Endothelial cell of umbilical vein (primary cell): ENCODE measurements at regions not wholly inside any gene's neighbourhood (a gene's known extent, or its start where the extent isn't known, plus 50 kb on each side); places are given as distances from the start of the nearest gene placed in this dataset.

Experiments used
- BruUV-seq: library from RNA; stranded (reverse); fragments of 400-500 nt; replicated peaks from 2 replicates; lab custom pipeline; 2021; lab: Mats Ljungman, UMichigan
- CTCF ChIA-PET: fragments of 300-600, 350-600 bp; sonication (Branson Sonifier 250); formaldehyde crosslinking; loops from one replicate; lab custom pipeline; 2021; ENCODE audit warnings: antibody characterized with exemption, inconsistent platforms; lab: Charles Lee
- POLR2A ChIA-PET: fragments of 300-600, 350-600 bp; sonication (Branson Sonifier 250); formaldehyde crosslinking; loops from one replicate; lab custom pipeline; 2021; ENCODE audit warnings: antibody characterized with exemption, inconsistent platforms; lab: Charles Lee
- DNase-seq: peaks from one replicate; pipeline ENCODE4 v3.0.0-alpha.2; 2011; ENCODE audit warnings: low read depth, low spot score
- FAIRE-seq: peaks from 2 replicates; lab custom pipeline; 2011; peaks lifted over from hg19 to GRCh38; lab: Jason Lieb, UNC
- H2AFZ ChIP-seq: 2 replicates; pipeline ENCODE4 v1.6.0; 2012; ENCODE audit warnings: low read depth, low read length, control low read depth, inconsistent platforms
- H3K27ac ChIP-seq: 2 replicates; pipeline ENCODE4 v1.5.1; 2011; ENCODE audit warnings: low read depth, mild to moderate bottlenecking, control low read depth, low read length, moderate library complexity; ENCODE audit not compliant: insufficient read depth
- H3K27me3 ChIP-seq, 2 experiments: 2 replicates each; pipeline versions ENCODE4 v1.6.0 to v1.6.1; 2011; ENCODE audit warnings: low read length in 2 of 2, mixed read lengths in 1 of 2; ENCODE audit not compliant: control insufficient read depth in 2 of 2, insufficient read depth in 2 of 2
- H3K36me3 ChIP-seq, 2 experiments: 2 replicates in 1 of 2; 3 replicates in 1 of 2; pipeline ENCODE4 v1.5.1; 2011; ENCODE audit warnings: low read length in 2 of 2, mild to moderate bottlenecking in 1 of 2, moderate library complexity in 1 of 2; ENCODE audit not compliant: control insufficient read depth in 2 of 2, insufficient read depth in 2 of 2; ENCODE audit errors: extremely low read depth in 1 of 2
- H3K4me1 ChIP-seq: 3 replicates; pipeline ENCODE4 v1.5.1; 2011; ENCODE audit warnings: mild to moderate bottlenecking, low read length; ENCODE audit not compliant: control insufficient read depth, insufficient read depth; ENCODE audit errors: extremely low read depth
- H3K4me2 ChIP-seq: 2 replicates; pipeline ENCODE4 v1.6.1; 2011; ENCODE audit warnings: low read length, control low read depth, mixed read lengths; ENCODE audit not compliant: insufficient read depth
- H3K4me3 ChIP-seq, 3 experiments: fragments of 200-600 bp in 1 of 3; sonication (generic), shearing (Covaris generic) in 1 of 3; replicated peaks in 1 of 3; 2 replicates each; pipeline ENCODE4 v1.5.1; 2011 to 2016; ENCODE audit warnings: control low read depth in 3 of 3, low read length in 3 of 3, mild to moderate bottlenecking in 2 of 3, inconsistent platforms in 1 of 3, low read depth in 1 of 3, moderate library complexity in 1 of 3; ENCODE audit not compliant: insufficient read depth in 1 of 3
- H3K79me2 ChIP-seq: 2 replicates; pipeline ENCODE4 v1.6.0; 2012; ENCODE audit warnings: low read length, inconsistent platforms; ENCODE audit not compliant: control insufficient read depth, insufficient read depth
- H3K9ac ChIP-seq: replicated peaks from 2 replicates; pipeline ENCODE3; 2011; ENCODE audit warnings: low read length, control low read depth; ENCODE audit not compliant: insufficient read depth; ENCODE audit errors: extremely low read depth
- H3K9me1 ChIP-seq: replicated peaks from 3 replicates; pipeline ENCODE4 v1.6.0; 2011; ENCODE audit warnings: mild to moderate bottlenecking, low read length; ENCODE audit not compliant: control insufficient read depth, insufficient read depth; ENCODE audit errors: extremely low read depth
- H3K9me3 ChIP-seq: replicated peaks from 2 replicates; pipeline ENCODE4 v1.5.1; 2012; ENCODE audit warnings: low read length, inconsistent platforms; ENCODE audit not compliant: control insufficient read depth, insufficient read depth
- H4K20me1 ChIP-seq: replicated peaks from 2 replicates; pipeline ENCODE3; 2011; ENCODE audit warnings: mild to moderate bottlenecking, low read length; ENCODE audit not compliant: control insufficient read depth, insufficient read depth; ENCODE audit errors: extremely low read depth
- EZH2 ChIP-seq: IDR thresholded peaks from 2 replicates; pipeline ENCODE4 v1.6.1; 2012; ENCODE audit warnings: borderline replicate concordance, low read depth, mild to moderate bottlenecking, moderate library complexity, low read length, inconsistent platforms; ENCODE audit not compliant: severe bottlenecking
- FOS ChIP-seq: IDR thresholded peaks from 2 replicates; pipeline ENCODE4 v1.6.1; 2011; ENCODE audit warnings: mild to moderate bottlenecking, low read length, moderate library complexity, borderline replicate concordance; ENCODE audit not compliant: insufficient read depth
- GATA2 ChIP-seq: IDR thresholded peaks from 2 replicates; pipeline ENCODE4 v1.7.0; 2011; ENCODE audit warnings: low read depth, mild to moderate bottlenecking, moderate library complexity, mixed read lengths, low read length; ENCODE audit not compliant: insufficient read length, insufficient read depth
- JUN ChIP-seq: IDR thresholded peaks from 2 replicates; pipeline ENCODE4 v1.6.1; 2011; ENCODE audit warnings: borderline replicate concordance, low read depth; ENCODE audit not compliant: insufficient read length, insufficient read depth
- MYC ChIP-seq: IDR thresholded peaks from one replicate; pipeline ENCODE4 v1.6.1; 2011; ENCODE audit warnings: mild to moderate bottlenecking, low read depth, low read length
- POLR2A ChIP-seq: IDR thresholded peaks from 2 replicates; pipeline ENCODE4 v1.6.1; 2012; ENCODE audit warnings: low read depth, mild to moderate bottlenecking, control low read depth, low read length
- POLR2AphosphoS5 ChIP-seq: IDR thresholded peaks from 2 replicates; pipeline ENCODE4 v1.6.1; 2012; ENCODE audit warnings: low read depth, mild to moderate bottlenecking, control low read depth, low read length, moderate library complexity; ENCODE audit not compliant: insufficient read depth
- dilution Hi-C: fragments of 300-500 bp; cut with MboI; formaldehyde crosslinking; loops from one replicate; pipeline ENCODE4 v1.15.0; 2019; ENCODE audit warnings: low sequenced_read_pairs; ENCODE audit not compliant: extremely low pct_ligation_motif_present
- intact Hi-C: fragments of 100-400 bp; cut with micrococcal nuclease; formaldehyde crosslinking; loops from one replicate; pipeline ENCODE4 v1.10.0; 2022
- TF ChIP-seq, protein P1 (sequence below): IDR thresholded peaks from 2 replicates; pipeline ENCODE4 v1.6.1; 2011; ENCODE audit not compliant: insufficient read depth, insufficient read length
- TF ChIP-seq, protein P2 (sequence below), 2 donors: IDR thresholded peaks; 1 replicate in 1 of 2; 2 replicates in 1 of 2; pipeline ENCODE4 v1.5.1; 2011; ENCODE audit warnings: low read length in 2 of 2, mild to moderate bottlenecking in 2 of 2, moderate library complexity in 2 of 2, control low read depth in 1 of 2, inconsistent platforms in 1 of 2, low read depth in 1 of 2; ENCODE audit not compliant: insufficient read depth in 1 of 2; ENCODE audit errors: extremely low read depth in 1 of 2

- Histone ChIP-seq H3K79me2 (no peaks in the 10 kb centered on the region), H3K27ac (no peak overlapping the region), H3K27me3 (no peaks in the 10 kb centered on the region), H3K36me3 (no peaks in the 10 kb centered on the region), H3K4me1 (no peaks in the 10 kb centered on the region), H2AFZ (no peak overlapping the region), H3K9ac (no peak overlapping the region), H3K9me1 (no peaks in the 10 kb centered on the region), H3K4me2 (no peak overlapping the region), H4K20me1 (no peaks in the 10 kb centered on the region), H3K9me3 (no peaks in the 10 kb centered on the region), H3K4me3 (no peak overlapping the region)
- ChIA-PET POLR2A (no interaction called here), CTCF (no interaction called here)
- no peak for TF ChIP-seq EZH2
- TF ChIP-seq, protein P1, sequence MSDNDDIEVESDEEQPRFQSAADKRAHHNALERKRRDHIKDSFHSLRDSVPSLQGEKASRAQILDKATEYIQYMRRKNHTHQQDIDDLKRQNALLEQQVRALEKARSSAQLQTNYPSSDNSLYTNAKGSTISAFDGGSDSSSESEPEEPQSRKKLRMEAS = no peak
- TF ChIP-seq MYC = no peak
- no peak for TF ChIP-seq GATA2
- TF ChIP-seq FOS = no peak
- no peak for TF ChIP-seq JUN
- TF ChIP-seq, protein P2, sequence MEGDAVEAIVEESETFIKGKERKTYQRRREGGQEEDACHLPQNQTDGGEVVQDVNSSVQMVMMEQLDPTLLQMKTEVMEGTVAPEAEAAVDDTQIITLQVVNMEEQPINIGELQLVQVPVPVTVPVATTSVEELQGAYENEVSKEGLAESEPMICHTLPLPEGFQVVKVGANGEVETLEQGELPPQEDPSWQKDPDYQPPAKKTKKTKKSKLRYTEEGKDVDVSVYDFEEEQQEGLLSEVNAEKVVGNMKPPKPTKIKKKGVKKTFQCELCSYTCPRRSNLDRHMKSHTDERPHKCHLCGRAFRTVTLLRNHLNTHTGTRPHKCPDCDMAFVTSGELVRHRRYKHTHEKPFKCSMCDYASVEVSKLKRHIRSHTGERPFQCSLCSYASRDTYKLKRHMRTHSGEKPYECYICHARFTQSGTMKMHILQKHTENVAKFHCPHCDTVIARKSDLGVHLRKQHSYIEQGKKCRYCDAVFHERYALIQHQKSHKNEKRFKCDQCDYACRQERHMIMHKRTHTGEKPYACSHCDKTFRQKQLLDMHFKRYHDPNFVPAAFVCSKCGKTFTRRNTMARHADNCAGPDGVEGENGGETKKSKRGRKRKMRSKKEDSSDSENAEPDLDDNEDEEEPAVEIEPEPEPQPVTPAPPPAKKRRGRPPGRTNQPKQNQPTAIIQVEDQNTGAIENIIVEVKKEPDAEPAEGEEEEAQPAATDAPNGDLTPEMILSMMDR (IDR thresholded peaks at IDR 0.05; ENCODE audit: extremely low read depth in 1 of 2, insufficient read depth in 1 of 2, low read depth in 1 of 2, low read length in 2 of 2) = no peak
- TF ChIP-seq POLR2AphosphoS5 = no peak
- TF ChIP-seq POLR2A = no peak
- intact Hi-C loops = no loop called here
- FAIRE-seq (no peak), DNase-seq (no peak)
- dilution Hi-C loops = no loop called here
- no TSS peak for BruUV-seq
Measured at GRCh38 chr6:49366539-49366938, 96.5 kb downstream of the MMUT start.
